Endothelial cell of hepatic sinusoid (primary cell): ENCODE measurements at regions not wholly inside any gene's neighbourhood (a gene's known extent, or its start where the extent isn't known, plus 50 kb on each side); places are given as distances from the start of the nearest gene placed in this dataset.

Experiments
- in situ Hi-C: cut with HindIII; loops from 2 replicates; pipeline ENCODE4 v1.10.0; 2017; ENCODE audit warnings: low sequenced_read_pairs

- in situ Hi-C loops = no loop called here
Measured at GRCh38 chr14:38904959-38905358, 198.1 kb downstream of the SEC23A start.

GRCh38 chr14:38901791-38902190 is 201.2 kb downstream of the SEC23A start:
- in situ Hi-C loops = no loop called here

- in situ Hi-C loops = no loop called here
Measured at GRCh38 chr14:38900887-38901286, 202.1 kb downstream of the SEC23A start.

- in situ Hi-C loops = no loop called here
Measured at GRCh38 chr14:38887696-38888095, 215.3 kb downstream of the SEC23A start.

GRCh38 chr14:38884109-38884508 is 218.9 kb downstream of the SEC23A start:
- in situ Hi-C loops = no loop called here

- in situ Hi-C loops = no loop called here
Measured at GRCh38 chr14:38883127-38883526, 219.9 kb downstream of the SEC23A start.

GRCh38 chr14:38882533-38882932 is 220.5 kb downstream of the SEC23A start:
- in situ Hi-C loops = no loop called here

GRCh38 chr14:38880643-38881524 is 222.2 kb downstream of the SEC23A start:
- in situ Hi-C loops = no loop called here

GRCh38 chr14:38877744-38878388 is 225.2 kb downstream of the SEC23A start:
- in situ Hi-C loops = no loop called here

- in situ Hi-C loops = loop anchor here (5.0 kb wide), 1 partner anchor 152 kb away; no protein-coding TSS in a partner anchor
Measured at GRCh38 chr14:38874721-38875120, 228.3 kb downstream of the SEC23A start.

- in situ Hi-C loops = loop anchor here (5.0 kb wide), 1 partner anchor 152 kb away; no protein-coding TSS in a partner anchor
Measured at GRCh38 chr14:38873941-38874612, 229.0 kb downstream of the SEC23A start.

GRCh38 chr14:38870296-38870836 is 232.7 kb downstream of the SEC23A start:
- in situ Hi-C loops = loop anchor here (5.0 kb wide), 1 partner anchor 148 kb away; no protein-coding TSS in a partner anchor

GRCh38 chr14:38868399-38869290 is 234.4 kb downstream of the SEC23A start:
- in situ Hi-C loops = no loop called here

- in situ Hi-C loops = no loop called here
Measured at GRCh38 chr14:38867561-38868150, 235.4 kb downstream of the SEC23A start.

- in situ Hi-C loops = no loop called here
Measured at GRCh38 chr14:38866461-38866860, 236.6 kb downstream of the SEC23A start.

GRCh38 chr14:38862366-38862765 is 240.7 kb downstream of the SEC23A start:
- in situ Hi-C loops = no loop called here

GRCh38 chr14:38860530-38860929 is 242.5 kb downstream of the SEC23A start:
- in situ Hi-C loops = no loop called here

- in situ Hi-C loops = no loop called here
Measured at GRCh38 chr14:38856798-38857197, 246.2 kb downstream of the SEC23A start.

- in situ Hi-C loops = no loop called here
Measured at GRCh38 chr14:38855513-38855912, 247.5 kb downstream of the SEC23A start.

GRCh38 chr14:38851111-38851510 is 251.9 kb downstream of the SEC23A start:
- in situ Hi-C loops = no loop called here
